Epithelial cell of proximal tubule (primary cell): ENCODE measurements at regions not wholly inside any gene's neighbourhood (a gene's known extent, or its start where the extent isn't known, plus 50 kb on each side); places are given as distances from the start of the nearest gene placed in this dataset.

ENCODE experiments used
- DNase-seq: peaks from one replicate; pipeline ENCODE4 v3.0.0-alpha.2; 2011; ENCODE audit warnings: low read depth
- H3K4me3 ChIP-seq: 2 replicates; pipeline ENCODE4 v1.5.1; 2011; ENCODE audit warnings: low read depth, mild to moderate bottlenecking, low read length
- CTCF ChIP-seq: conservative IDR thresholded peaks from 2 replicates; pipeline ENCODE4 v1.5.1; 2012; ENCODE audit warnings: low read depth, mild to moderate bottlenecking, low read length

- no peak for TF ChIP-seq CTCF
- H3K4me3 ChIP-seq, result no peak overlapping the region
- DNase-seq, result no peak
Observed at GRCh38 chr3:35968043-35968622, 328.8 kb downstream of the ARPP21 start.

GRCh38 chr3:35969406-35969805 lies 330.1 kb downstream of the ARPP21 start:
- no peak for DNase-seq
- no peak overlapping the region for H3K4me3 ChIP-seq
- no peak for TF ChIP-seq CTCF

- TF ChIP-seq CTCF, result no peak
- no peak for DNase-seq
- no peak overlapping the region for H3K4me3 ChIP-seq
Observed at GRCh38 chr3:35970793-35971192, 331.5 kb downstream of the ARPP21 start.

- no peak for TF ChIP-seq CTCF
- no peak for DNase-seq
- H3K4me3 ChIP-seq, result no peak overlapping the region
Observed at GRCh38 chr3:35971686-35972085, 332.4 kb downstream of the ARPP21 start.

GRCh38 chr3:35974872-35975271 lies 335.5 kb downstream of the ARPP21 start:
- no peak for TF ChIP-seq CTCF
- DNase-seq, result no peak
- no peak overlapping the region for H3K4me3 ChIP-seq

- no peak for TF ChIP-seq CTCF
- no peak for DNase-seq
- no peak overlapping the region for H3K4me3 ChIP-seq
Observed at GRCh38 chr3:35986161-35986560, 346.8 kb downstream of the ARPP21 start.

- no peak overlapping the region for H3K4me3 ChIP-seq
- TF ChIP-seq CTCF, result no peak
- no peak for DNase-seq
Observed at GRCh38 chr3:35987386-35987785, 348.1 kb downstream of the ARPP21 start.
